Kidney (tissue), 13 donors: ENCODE measurements at regions not wholly inside any gene's neighbourhood (a gene's known extent, or its start where the extent isn't known, plus 50 kb on each side); places are given as distances from the start of the nearest gene placed in this dataset.
A peak's percentile ranks its signal among the peaks of the same experiment; 100 is the strongest.

Source experiments
- DNase-seq, 5 donors: peaks; one replicate each; pipeline ENCODE4 v3.0.0-alpha.2; 2013 to 2020
- FAIRE-seq: peaks from 2 replicates; lab custom pipeline; 2012; peaks lifted over from hg19 to GRCh38; lab: Jason Lieb, UNC
- H3K27ac ChIP-seq, 2 donors: one replicate each; pipeline ENCODE4 v1.7.0; 2013; ENCODE audit warnings: low read depth in 2 of 2, low read length in 2 of 2, inconsistent platforms in 1 of 2
- H3K27me3 ChIP-seq: one replicate; pipeline ENCODE4 v1.7.1; 2013; ENCODE audit warnings: low read length, inconsistent platforms; ENCODE audit not compliant: control insufficient read depth, insufficient read depth
- H3K36me3 ChIP-seq, 3 donors: one replicate each; pipeline versions ENCODE4 v1.7.0 to v1.7.1; 2013; ENCODE audit warnings: low read length in 3 of 3, control low read depth in 1 of 3, inconsistent platforms in 1 of 3; ENCODE audit not compliant: insufficient read depth in 3 of 3, control insufficient read depth in 2 of 3
- H3K4me1 ChIP-seq, 3 donors: one replicate each; pipeline versions ENCODE4 v1.7.0 to v1.7.1; 2013; ENCODE audit warnings: low read length in 3 of 3, inconsistent platforms in 1 of 3, low read depth in 1 of 3; ENCODE audit not compliant: control insufficient read depth in 2 of 3, insufficient read depth in 2 of 3
- H3K4me3 ChIP-seq, 3 donors: one replicate each; pipeline versions ENCODE4 v1.7.0 to v1.8.1; 2013; ENCODE audit warnings: low read length in 3 of 3, control low read depth in 1 of 3, inconsistent platforms in 1 of 3
- H3K9ac ChIP-seq, 3 donors: one replicate each; pipeline versions ENCODE4 v1.7.0 to v1.7.1; 2013; ENCODE audit warnings: low read length in 3 of 3, control low read depth in 1 of 3, inconsistent platforms in 1 of 3
- H3K9me3 ChIP-seq, 3 donors: one replicate each; pipeline versions ENCODE4 v1.7.0 to v1.7.1; 2013; ENCODE audit warnings: low read length in 3 of 3, control low read depth in 1 of 3, inconsistent platforms in 1 of 3; ENCODE audit not compliant: control insufficient read depth in 2 of 3, insufficient read depth in 1 of 3
- intact Hi-C: fragments of 100-400 bp; cut with DNase I; formaldehyde crosslinking; loops from one replicate; pipeline ENCODE4 v1.11.1; 2022
- TF ChIP-seq, protein P1 (sequence below): IDR thresholded peaks from 3 replicates; pipeline ENCODE4 v1.5.1; 2012; ENCODE audit warnings: mild to moderate bottlenecking, moderate library complexity, borderline replicate concordance; ENCODE audit not compliant: insufficient read depth; ENCODE audit errors: extremely low read depth
- donor health status: control.
- donor health status: control.
- donor health status: control.
- donor health status: control.
- donor health status: control.
- donor health status: DM: yes; HTN: yes; CAD: no.
- donor health status: Normal renal cell carcinoma (clear cell type).

- intact Hi-C loops: no loop called here
- Histone ChIP-seq H3K27me3 (no peaks in the 10 kb centered on the region), H3K36me3 (no peaks in the 10 kb centered on the region), H3K4me3 (no peak overlapping the region), H3K9me3 (no peaks in the 10 kb centered on the region), H3K4me1 (peaks cover 2 to 6% (median 5%) of the 10 kb centered on the region in 3 donors), H3K27ac (no peak overlapping the region), H3K9ac (no peak overlapping the region)
- DNase-seq: peak in 4 of 5 donors; percentile 50 to 69 (median 60)
- FAIRE-seq: no peak
- TF ChIP-seq, protein P1, sequence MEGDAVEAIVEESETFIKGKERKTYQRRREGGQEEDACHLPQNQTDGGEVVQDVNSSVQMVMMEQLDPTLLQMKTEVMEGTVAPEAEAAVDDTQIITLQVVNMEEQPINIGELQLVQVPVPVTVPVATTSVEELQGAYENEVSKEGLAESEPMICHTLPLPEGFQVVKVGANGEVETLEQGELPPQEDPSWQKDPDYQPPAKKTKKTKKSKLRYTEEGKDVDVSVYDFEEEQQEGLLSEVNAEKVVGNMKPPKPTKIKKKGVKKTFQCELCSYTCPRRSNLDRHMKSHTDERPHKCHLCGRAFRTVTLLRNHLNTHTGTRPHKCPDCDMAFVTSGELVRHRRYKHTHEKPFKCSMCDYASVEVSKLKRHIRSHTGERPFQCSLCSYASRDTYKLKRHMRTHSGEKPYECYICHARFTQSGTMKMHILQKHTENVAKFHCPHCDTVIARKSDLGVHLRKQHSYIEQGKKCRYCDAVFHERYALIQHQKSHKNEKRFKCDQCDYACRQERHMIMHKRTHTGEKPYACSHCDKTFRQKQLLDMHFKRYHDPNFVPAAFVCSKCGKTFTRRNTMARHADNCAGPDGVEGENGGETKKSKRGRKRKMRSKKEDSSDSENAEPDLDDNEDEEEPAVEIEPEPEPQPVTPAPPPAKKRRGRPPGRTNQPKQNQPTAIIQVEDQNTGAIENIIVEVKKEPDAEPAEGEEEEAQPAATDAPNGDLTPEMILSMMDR: no peak
Measured at GRCh38 chrX:134747006-134747405, 50.0 kb downstream of the PABIR2 start.

DNA sequence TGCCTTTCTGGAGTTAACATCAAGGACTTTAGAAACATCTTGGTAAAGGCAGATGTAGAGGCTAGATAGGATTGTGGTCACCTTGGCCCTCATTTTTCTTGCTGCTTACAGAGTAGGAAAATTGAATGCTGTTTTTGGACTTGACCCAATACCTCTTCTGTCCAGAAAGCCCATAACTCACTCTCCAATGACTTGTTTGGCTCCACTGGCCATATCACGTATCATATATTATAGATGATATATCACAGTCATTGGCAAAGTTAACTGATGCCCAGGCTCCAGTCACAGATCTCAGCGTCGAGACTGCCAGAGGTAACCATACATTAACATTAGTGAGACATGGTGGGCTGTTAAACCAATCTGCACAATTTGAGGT, 50.6 kb downstream of the PABIR2 start:
- TF ChIP-seq, protein P1: no peak
- Histone ChIP-seq H3K27ac (no peak overlapping the region), H3K9ac (no peak overlapping the region), H3K36me3 (no peaks in the 10 kb centered on the region), H3K9me3 (no peaks in the 10 kb centered on the region), H3K4me3 (peak overlapping the region in 1 of 3 donors; percentile 11), H3K27me3 (no peaks in the 10 kb centered on the region), H3K4me1 (peaks cover 2 to 6% (median 5%) of the 10 kb centered on the region in 3 donors)
- FAIRE-seq: no peak
- no peak for DNase-seq
- intact Hi-C loops: no loop called here

DNA sequence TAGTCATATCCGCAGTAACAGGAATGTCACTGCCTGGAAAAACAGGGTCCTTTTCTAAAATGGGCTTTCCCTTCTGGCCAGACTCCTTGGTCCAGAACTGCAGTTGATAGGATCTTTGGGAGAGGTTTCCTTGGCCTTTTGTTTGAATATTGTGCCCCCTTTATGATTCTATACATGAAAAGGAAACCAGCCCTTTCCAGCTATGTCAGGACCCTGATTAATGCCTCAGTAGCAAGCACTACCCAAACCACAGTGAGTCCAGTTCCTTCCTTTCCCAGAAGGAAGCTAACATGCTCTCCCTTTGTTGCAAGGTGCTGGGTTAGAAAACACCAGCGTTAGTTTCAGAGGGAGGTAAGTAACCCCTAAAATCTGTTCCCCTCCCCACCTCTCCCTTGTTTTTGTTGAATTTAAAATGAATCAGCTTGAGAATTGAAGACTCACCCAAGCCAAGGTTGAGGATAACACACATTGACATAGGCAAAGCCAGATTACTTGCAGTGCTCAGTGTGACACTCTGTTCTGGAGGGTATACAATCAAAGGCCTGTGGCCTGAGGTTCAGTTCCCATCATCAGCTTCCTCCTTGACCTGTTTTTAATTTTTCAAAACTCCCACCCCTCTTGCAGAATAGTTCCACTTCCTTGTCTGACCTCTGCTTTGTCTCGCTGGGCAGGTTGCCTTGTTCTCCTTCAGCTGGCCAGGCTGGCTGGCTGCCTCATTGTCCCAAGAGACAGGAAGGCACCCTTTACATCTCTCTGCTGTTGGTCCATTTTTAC, 51.2 kb downstream of the PABIR2 start:
- peaks cover 2 to 6% (median 5%) of the 10 kb centered on the region in 3 donors for H3K4me1 ChIP-seq
- TF ChIP-seq, protein P1: no peak
- H3K4me3 ChIP-seq: no peak overlapping the region
- no peak overlapping the region for H3K27ac ChIP-seq
- no peaks in the 10 kb centered on the region for H3K9me3 ChIP-seq
- H3K9ac ChIP-seq: no peak overlapping the region
- H3K36me3 ChIP-seq: no peaks in the 10 kb centered on the region
- intact Hi-C loops: no loop called here
- FAIRE-seq (no peak), DNase-seq (no peak)
- H3K27me3 ChIP-seq: no peaks in the 10 kb centered on the region
